Fibroblast of peridontal ligament (primary cell): ENCODE measurements at regions not wholly inside any gene's neighbourhood (a gene's known extent, or its start where the extent isn't known, plus 50 kb on each side); places are given as distances from the start of the nearest gene placed in this dataset.
"Not testable (repeated sequence)": the region's sequence is repeated elsewhere in the genome, so short reads cannot be mapped to it uniquely, and the experiment has no call there.

Experiments
- DNase-seq: peaks from one replicate; pipeline ENCODE4 v3.0.0-alpha.2; 2010; ENCODE audit errors: extremely low read depth

DNA sequence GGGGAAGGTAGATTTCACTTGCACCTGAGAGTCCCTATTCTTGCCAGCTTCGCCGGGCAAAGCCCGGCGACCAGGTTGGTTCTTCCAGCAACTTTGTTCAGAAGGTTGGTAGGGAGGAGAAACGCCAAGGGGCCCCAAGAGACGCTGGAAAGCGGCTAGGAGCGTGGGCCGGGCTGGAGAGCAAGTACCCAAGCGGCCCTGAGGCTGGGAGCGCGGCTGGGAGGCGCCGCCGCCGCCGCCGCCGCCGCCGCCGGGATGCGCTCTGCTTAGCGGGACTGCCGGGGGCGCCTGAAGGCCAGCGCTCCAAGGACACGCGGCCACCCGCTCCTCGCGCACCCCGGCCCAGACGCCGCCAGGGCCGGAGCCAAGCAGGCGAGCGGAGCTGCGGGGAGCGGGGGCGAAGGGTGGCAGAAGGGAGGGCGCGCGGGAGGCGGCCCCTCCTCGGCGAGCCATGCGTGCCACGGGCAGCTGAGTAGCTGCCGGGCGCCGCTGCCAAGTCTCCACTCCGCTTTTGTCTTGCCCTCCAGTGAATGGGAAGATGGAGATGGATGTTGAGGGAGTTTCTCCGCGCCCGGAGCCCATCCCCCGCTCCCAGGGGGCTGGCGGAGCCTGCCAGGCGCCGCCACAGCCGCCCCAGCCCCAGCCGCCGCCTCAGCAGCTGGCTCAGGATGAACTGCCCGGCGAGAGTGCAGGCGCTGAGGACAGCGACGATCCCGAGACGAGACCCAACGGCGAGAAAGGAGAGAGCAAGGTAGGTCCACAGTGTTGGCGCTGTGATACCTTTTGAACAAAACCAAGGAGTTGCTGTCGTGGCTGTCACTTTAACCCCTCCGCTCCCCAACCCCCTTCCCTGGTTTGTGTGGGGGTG, 227.4 kb upstream of the AZI2 start:
- no peak for DNase-seq

DNA sequence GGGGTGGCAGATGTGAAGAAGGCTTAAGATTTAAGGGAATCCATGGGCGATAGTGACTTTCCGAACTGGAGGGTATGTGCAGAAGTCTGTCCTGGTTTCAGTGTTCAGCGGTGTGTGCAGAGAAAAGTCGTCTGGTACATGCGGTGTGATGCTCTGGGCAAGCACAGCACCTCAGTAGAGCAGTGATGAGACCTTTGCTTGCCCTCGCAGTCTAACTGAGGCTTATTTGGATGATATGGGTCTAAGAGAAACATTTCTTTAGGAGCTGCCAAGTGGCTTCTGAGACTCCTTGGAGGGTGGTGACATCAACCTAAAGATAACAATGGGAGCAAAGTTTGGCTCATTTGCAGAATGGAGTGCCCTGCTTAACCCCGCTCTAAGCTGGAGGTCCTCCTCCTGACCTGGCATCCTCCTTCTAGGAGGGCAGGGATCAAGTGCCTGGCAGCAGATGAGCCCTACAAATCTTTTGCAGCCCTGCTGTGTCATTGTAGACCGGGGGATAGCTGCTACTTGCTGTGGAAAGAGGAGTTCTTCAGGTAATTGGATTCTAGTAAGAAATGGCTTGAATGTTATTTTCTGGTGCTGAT, 228.1 kb upstream of the AZI2 start:
- no peak for DNase-seq

DNA sequence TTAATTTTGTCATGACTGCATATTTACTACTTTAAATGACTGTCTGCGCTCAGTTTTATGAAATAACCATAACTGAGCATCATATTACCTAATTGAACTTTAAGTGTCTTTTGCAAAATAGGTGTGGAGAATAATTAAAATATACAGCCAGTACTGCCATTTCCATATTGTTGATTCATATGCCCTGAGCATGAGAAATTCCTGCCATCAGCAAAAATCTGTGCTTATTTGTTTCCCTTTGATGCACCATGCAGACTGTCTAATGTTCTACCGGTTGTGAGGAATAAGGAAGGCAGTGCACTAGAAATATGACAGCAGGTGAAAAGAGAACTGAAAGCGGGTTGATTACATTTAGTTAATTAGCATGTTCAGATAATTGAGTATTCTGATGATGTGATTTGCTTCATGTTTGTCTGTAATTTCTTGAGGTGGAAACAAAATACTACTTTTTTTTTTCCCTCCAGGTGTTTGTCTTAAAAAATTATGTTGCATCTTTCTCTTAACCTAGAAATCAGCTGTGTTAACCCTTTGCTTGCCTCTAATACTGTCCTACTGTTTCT, 229.4 kb upstream of the AZI2 start:
- DNase-seq = no peak

DNA sequence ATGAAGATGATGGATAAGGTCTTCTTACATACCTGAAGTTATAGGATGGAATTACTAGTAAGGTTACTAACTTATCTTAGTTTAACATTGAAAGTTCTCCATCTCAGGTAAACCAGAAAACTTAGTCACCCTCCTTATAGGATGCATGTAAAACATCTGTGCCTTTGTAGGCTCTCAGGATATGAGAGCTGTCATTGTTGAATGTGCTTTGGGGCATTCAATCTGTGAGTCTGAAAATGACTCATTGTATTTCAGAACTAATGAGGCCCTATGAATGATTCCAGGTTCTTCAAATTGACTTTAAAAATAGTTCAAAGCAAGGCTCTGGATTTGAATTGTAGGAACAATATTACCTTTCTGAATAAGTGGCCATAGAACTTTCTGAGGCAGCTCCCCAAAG, 237.7 kb upstream of the AZI2 start:
- DNase-seq = no peak

DNA sequence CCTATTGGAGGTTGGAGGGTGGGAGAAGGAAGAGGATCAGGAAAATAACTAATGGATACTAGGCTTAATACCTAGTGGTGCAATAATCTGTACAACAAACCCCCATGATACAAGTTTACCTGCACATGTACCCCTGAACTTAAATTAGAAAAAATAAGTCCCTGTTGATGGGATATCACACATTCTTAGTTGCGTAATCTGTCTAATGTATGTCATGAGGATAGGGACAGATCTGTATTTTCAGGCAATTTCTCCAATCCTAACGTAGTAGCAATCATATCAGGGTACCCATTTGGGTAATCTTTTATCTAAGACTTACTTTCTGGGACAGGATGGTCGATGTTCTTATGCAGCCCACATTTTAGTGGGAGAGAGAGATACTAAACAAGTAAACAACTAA, 239.1 kb upstream of the AZI2 start:
- no peak for DNase-seq

DNA sequence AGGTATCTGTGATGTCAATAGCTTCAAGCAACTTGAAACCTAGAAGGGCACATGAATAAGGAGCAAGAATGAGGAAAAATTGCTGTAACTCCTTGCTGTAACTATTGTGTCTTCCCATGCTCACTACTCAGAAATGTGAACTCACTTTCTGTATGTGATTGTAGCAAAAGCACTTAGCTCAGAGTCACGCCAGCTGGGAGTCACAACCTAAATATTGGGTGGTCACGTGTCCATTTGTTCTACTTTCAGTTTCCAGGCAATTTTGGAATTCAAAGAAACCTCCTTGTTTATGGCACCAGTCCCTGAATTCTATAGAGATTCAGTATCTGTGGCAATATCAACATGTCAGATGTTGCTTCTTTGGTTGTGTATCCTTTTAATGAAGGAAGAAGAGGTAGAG, 241.6 kb upstream of the AZI2 start:
- DNase-seq = peak; percentile 50

DNA sequence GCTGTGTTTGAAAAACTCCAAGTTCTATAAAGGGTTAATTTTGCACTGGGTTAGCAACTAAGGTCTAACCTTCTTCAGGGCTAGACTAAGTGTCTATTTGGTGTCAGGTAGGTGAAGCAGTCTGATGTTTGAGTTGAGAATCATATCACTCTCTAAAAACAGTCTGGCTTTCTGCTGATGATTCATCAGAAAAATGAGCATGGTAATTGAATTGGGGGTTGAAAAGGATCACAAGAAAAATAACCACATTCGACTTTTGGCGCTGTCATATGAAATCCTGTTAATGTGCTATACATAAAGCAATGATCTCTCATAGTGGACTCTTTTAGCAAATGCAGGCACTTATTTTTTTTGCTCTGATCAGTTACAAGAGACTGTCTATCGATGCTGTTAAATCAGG, 242.2 kb upstream of the AZI2 start:
- DNase-seq = peak; percentile 31

DNA sequence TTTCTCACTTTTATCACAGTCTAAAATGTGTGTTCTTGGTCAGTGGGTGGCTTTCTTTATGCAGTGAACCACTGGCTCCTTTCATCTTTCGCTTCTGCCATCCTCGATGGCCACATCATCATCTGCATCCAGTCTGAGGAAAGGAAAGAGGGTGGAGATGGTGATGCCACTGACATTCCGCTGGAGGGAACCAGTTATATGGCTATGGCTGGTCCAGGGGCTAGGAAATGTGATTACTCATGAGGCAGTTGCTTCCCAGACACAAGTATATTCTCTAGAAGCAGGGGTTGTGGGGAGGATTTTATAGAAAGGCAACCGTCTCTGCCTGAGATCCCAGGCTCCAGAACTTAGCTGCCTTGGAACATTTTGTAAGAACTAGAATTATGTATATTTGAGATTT, 246.7 kb upstream of the AZI2 start:
- no peak for DNase-seq

DNA sequence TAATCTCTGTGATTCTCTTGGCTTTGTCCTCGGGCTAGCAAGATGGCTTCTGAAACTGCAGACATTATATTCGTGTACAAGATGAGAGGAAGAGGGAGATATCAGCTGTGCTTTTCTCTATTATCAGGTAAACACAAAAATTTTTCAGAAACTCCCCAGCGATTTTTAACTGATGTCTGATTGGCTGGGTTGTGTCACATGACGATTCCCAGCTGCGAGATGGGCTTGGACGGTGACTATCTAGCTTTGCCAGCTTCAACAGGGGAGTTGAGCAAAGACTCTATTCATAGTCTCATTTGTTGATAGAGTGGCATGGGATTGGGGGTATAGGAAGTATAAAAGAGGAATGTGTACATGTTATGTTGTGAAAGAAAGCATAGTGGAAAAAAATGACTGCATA, 248.8 kb upstream of the AZI2 start:
- DNase-seq = no peak

DNA sequence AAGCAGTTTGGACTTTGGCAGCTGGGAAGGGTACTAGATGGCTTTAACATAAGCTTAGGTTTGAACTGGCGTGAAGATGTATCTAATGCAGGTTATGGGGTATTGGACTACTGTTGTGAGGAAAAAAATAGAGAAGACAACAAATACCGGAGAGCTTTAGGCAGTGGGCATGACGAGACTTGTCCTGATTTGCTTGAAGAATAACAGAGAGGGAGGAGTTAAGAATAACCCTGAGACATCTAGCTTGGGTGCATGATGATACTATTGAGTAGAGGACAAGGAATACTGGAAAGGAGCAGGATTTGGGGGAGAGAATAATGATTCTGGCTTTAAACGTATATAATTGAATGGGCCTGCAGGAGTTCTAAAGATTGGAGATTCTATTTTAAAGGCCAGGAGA, 249.5 kb upstream of the AZI2 start:
- DNase-seq = no peak

DNA sequence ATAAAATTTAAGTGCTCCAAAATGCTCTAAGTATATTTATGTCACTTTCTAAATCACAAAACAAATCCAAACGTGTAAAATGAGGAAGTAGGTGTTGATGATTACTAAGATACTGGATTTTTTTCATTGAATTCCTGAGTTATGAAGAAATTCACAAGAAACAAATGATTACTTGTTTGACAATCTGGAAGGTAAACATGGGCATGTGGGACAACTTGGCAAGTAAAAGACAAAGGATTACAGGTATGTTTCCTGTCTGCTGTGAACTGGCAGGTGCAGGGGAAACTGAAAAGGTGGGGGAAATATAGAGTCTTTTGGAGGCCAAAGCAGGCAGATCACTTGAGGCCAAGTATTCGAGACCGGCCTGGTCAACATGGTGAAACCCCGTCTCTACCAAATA, 252.7 kb upstream of the AZI2 start:
- DNase-seq = no peak

DNA sequence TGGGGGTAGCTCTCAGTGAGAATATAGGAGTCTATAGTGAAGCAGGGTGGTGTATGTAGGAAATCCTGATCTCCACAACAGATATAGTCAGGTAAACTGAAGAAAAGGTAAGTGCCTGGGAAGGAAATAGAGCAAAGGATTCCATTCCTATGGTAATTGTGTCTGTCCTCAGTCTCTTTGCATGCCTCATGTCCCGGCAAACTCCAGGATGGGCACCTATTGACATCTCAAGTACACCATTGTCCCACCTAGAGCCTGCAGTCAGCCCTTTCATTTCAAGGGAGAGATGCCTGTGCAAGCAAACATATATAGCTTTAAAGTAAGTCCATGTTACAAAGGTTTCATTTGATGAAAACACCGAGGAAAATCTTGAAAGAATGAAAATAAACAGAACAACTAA, 257.7 kb upstream of the AZI2 start:
- no peak for DNase-seq

DNA sequence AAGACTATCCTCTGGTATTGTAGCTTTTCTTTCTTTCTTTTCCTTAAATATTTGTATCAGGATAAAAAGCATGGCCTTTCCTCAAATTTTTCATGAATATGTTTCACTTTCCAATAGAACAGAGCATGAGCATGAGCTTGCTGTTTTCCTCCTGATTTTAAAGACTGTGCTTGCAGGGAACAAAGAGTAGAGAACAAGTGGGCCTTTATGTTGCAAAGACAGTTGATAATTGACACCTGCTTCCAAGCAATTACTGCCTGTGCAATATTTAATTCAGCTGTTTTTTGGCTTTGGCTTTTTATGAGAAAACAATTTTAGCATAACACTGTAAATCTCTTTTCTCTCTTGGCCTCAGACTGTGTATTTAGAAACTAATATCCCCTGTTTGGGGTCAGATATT, 263.6 kb upstream of the AZI2 start:
- DNase-seq = no peak

DNA sequence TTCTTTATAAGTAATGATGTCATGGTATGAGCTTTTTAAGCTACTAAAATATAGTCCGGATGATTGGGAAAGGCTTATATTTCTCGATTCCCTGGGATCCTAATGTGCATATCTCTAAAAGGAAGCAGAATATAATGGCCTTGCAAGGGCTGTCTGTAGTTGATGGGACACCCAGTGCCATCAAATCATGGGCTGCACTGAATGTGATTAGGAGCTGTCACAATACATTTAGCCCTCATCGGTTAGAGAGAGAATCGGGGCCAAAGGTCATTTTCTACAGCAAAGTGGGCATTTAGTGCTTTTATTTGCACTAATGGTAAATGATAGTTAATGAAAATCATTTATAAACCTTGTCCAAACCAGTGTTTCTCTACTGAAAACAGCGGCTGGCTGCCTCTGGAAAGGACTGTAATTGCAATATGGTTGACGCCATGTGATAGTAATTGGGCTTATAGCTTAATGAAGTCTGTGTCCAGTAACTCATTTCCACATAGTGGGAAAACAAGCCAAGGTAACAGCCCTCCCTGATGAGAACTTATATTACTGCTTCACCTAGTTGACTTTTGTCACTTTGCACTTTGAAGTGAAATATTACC, 265.0 kb upstream of the AZI2 start:
- no peak for DNase-seq

DNA sequence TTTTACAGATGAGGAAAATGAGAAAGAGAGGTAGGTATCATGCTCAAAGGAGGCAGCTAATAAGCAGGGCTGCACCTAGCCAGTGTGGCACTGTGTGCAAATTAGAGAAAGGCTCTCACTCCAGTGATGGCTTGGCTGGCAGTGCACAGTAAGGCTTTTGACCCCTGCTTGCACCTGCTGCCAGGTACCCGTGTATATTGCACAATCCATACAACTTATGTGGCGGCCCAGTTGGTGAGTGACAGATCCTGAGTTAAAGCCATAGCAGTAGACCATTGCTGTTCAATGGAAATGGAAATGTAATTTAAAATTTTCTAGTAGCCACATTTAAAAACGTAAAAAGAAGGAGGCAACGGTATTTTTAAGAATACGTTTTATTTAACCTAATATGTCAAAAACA, 266.4 kb upstream of the AZI2 start:
- DNase-seq = no peak

DNA sequence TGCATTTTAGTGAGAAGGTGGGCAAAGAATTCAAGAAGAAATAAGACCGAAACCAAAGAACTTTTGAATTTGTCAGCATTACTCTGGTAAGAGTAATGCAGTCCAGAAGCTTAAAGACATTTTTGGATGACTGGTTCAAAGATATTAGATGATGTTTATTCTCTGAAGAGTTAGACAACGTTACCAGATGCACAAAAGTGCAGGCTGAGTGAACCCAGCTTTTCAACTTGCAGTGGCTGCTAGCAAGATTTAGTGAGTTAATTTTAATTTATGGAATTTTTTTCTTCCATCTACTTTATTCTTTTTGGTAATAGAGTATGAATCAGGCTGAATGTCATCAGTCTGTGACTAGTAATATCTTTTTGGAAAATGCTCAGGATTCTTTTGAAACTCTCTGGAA, 267.3 kb upstream of the AZI2 start:
- DNase-seq = no peak

DNA sequence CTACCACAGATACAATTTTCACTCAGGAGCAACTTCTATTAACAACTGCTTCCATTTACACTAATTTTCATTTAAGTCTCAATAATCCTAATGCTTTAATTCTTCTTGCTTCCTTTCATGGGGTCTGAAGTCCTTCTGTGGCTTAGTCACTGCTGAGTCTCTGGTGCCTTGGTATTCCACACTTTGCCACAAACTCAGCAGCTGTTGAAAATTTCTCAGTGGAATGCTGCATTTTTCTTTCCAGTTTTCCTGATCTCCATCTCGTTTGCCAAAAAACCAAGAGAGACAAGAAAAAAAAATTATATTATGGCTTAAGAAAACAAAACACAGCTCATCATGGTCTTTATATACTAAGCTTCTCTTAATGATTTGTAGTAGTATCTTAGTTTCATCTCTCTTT, 269.2 kb upstream of the AZI2 start:
- no peak for DNase-seq

DNA sequence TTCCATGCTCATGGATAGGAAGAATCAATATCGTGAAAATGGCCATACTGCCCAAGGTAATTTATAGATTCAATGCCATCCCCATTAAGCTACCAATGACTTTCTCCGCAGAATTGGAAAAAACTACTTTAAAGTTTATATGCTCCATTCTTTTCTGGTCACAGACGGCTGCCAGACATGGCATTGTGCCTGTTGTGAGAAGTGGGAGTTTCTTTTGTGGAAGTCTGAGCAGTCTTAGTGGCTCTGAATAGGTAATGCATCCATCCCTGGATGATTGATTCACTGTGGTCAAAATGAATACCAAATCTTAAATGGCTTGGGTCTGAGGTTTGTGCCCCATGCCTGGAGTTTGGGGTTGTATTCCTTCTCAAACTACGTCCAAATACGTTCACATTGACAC, 274.5 kb upstream of the AZI2 start:
- no peak for DNase-seq

DNA sequence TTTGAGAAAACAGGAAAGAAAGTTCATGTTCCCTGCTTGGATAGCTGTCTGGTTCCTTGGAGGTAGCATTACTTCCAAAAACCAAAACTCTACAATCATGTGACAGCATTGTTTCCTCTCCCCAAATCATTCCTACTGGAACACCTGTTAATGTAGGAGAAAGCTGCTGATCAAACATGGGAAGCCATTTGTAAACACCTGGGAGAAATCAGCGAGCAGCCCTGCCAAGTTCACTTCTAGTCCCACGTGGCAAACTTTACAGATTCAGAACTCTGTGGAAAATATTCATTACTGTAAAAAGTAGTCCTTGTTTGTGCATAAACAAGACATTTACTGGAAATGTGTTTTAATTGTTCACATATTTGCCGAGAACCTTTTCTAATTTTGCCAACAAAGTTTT, 275.5 kb upstream of the AZI2 start:
- DNase-seq = no peak

DNA sequence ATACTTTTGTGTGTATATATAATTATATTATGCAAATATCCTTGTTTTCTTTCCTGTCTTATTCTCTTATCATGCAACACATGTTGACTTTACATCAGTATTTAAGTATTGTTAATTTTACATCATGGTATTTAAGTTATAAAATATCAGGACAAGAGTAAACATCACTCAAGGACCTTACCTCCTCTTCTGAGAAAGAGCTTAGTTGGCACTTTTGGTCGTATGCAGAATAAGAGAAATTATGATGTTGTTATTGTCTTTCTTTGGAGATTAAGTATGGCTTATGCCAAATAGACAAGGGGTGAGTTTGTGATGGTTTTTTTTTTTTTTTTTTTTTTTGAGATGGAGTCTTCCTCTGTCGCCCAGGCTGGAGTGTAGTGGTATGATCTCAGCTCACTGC, 279.2 kb upstream of the AZI2 start:
- not testable (repeated sequence) for DNase-seq

DNA sequence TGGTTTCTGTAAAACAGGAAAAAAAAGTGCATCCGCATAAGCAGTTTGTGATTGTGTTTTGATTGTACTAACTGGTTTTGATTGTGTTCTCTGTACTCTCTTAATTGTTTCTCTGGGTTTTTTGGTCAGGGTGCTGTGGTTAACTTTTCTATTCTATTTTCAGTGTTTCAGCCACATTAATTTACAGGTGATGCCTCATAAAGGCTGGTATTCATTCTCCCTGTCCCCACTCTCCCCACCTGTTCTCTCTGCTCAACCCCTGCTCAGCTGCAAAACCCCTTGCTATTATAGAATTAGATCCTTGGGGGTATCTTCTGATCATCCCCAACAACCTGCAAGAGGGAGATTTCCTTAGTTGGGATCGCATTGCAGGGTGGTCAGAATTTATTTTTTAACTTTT, 285.4 kb upstream of the AZI2 start:
- no peak for DNase-seq

DNA sequence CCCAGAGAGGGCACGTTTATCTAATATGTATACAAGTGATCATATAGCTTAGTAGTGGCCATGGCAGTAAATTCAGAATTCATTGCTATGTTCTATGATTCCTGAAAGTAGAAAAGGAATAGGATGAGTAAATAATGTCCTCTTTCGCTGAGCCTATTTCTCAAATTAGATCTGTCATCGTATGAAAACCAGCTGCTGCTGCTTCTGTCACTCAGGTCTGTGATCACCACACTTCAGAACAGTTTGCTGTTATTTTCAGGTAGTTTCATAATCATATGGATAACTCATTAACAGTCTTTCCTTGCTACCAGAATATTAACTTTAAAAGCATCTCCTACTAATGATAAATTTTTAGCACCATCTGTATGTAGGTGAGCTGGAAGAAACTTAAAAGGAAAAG, 289.1 kb upstream of the AZI2 start:
- DNase-seq = no peak

DNA sequence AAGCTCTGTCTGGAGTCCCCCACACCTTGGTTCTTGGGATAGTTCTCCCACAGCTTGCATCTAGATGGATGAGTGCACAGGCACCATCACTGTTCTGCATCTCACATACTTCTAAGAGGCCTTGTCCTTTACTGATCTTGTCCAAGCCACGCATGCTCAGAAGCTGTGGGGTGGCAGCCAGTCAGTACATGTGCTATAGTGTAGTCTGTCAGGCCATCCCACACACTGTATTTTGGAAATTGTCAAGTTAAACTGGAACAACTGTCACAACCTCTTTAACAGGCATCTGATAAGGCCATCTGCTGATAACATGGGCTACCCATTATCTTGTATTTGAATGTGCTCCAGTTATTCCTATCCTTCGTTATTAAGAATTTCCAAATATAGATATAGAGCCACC, 296.5 kb upstream of the AZI2 start:
- no peak for DNase-seq
